WTC11 (cell line): ENCODE measurements at regions not wholly inside any gene's neighbourhood (a gene's known extent, or its start where the extent isn't known, plus 50 kb on each side); places are given as distances from the start of the nearest gene placed in this dataset.

Source experiments
- ATAC-seq: fragments of 200-7000 bp; cut with Tn5 transposase; 2 replicates; pipeline ENCODE4 v1.10.0; 2021; ENCODE audit warnings: mild to moderate bottlenecking, moderate library complexity
- CTCF ChIA-PET: fragments of 300-600 bp; sonication (Branson Sonifier 250); formaldehyde crosslinking; loops from one replicate; lab custom pipeline; 2021; ENCODE audit warnings: antibody characterized with exemption; lab: Charles Lee
- POLR2A ChIA-PET: fragments of 350-600 bp; sonication (Branson Sonifier 250); formaldehyde crosslinking; loops from one replicate; lab custom pipeline; 2021; ENCODE audit warnings: antibody characterized with exemption; lab: Charles Lee
- DNase-seq: peaks from one replicate; pipeline ENCODE4 v3.0.0; 2021; ENCODE audit warnings: low spot score
- H3K27ac Mint-ChIP-seq: 2 replicates; pipeline ENCODE4 v1.8.0; 2021; ENCODE audit warnings: mixed read lengths
- H3K27me3 Mint-ChIP-seq: 2 replicates; pipeline ENCODE4 v1.8.0; 2021; ENCODE audit warnings: low read depth, mild to moderate bottlenecking, moderate library complexity, mixed read lengths
- H3K36me3 Mint-ChIP-seq: 2 replicates; pipeline ENCODE4 v1.8.0; 2021; ENCODE audit warnings: mixed read lengths
- H3K4me1 Mint-ChIP-seq: 2 replicates; pipeline ENCODE4 v1.8.0; 2022; ENCODE audit warnings: mixed read lengths
- H3K4me3 Mint-ChIP-seq: 2 replicates; pipeline ENCODE4 v1.8.0; 2021; ENCODE audit warnings: mild to moderate bottlenecking, moderate library complexity, mixed read lengths
- H3K9me3 Mint-ChIP-seq: 2 replicates; pipeline ENCODE4 v1.8.0; 2021; ENCODE audit warnings: mixed read lengths
- FOXK1 ChIP-seq: sonication (generic); formaldehyde crosslinking; IDR thresholded peaks from 2 replicates; pipeline ENCODE4 v1.8.0; 2022; ENCODE audit warnings: mild to moderate bottlenecking, moderate library complexity, missing genetic modification reagents
- NFE2L1 ChIP-seq: sonication (generic); formaldehyde crosslinking; IDR thresholded peaks from 2 replicates; pipeline ENCODE4 v1.8.1; 2023; ENCODE audit warnings: missing genetic modification reagents
- NR2C2 ChIP-seq: sonication (generic); formaldehyde crosslinking; IDR thresholded peaks from 2 replicates; pipeline ENCODE4 v1.8.0; 2022; ENCODE audit warnings: mild to moderate bottlenecking, missing genetic modification reagents
- NR3C1 ChIP-seq: sonication (generic); formaldehyde crosslinking; conservative IDR thresholded peaks from 2 replicates; pipeline ENCODE4 v1.8.1; 2023; ENCODE audit warnings: low read depth, mild to moderate bottlenecking, missing genetic modification reagents
- RORB ChIP-seq: fragments of 250-450 bp; sonication (Bioruptor Pico); IDR thresholded peaks from 2 replicates; pipeline ENCODE4 v1.9.0; 2021; ENCODE audit warnings: mild to moderate bottlenecking
- SP1 ChIP-seq: sonication (generic); formaldehyde crosslinking; conservative IDR thresholded peaks from 2 replicates; pipeline ENCODE4 v1.8.1; 2022; ENCODE audit warnings: missing genetic modification reagents
- TEAD1 ChIP-seq: sonication (generic); formaldehyde crosslinking; IDR thresholded peaks from 2 replicates; pipeline ENCODE4 v1.8.0; 2022; ENCODE audit warnings: mild to moderate bottlenecking, missing genetic modification reagents
- ZBTB21 ChIP-seq: sonication (generic); formaldehyde crosslinking; IDR thresholded peaks from 2 replicates; pipeline ENCODE4 v1.8.1; 2023; ENCODE audit warnings: mild to moderate bottlenecking, missing genetic modification reagents, borderline replicate concordance
- ZNF138 ChIP-seq: sonication (generic); formaldehyde crosslinking; conservative IDR thresholded peaks from 2 replicates; pipeline ENCODE4 v1.8.1; 2022; ENCODE audit warnings: mild to moderate bottlenecking, moderate library complexity, missing genetic modification reagents
- ZNF232 ChIP-seq: sonication (generic); formaldehyde crosslinking; IDR thresholded peaks from 2 replicates; pipeline ENCODE4 v1.8.0; 2022; ENCODE audit warnings: mild to moderate bottlenecking, missing genetic modification reagents
- ZNF317 ChIP-seq: sonication (generic); formaldehyde crosslinking; IDR thresholded peaks from 2 replicates; pipeline ENCODE4 v1.8.1; 2023; ENCODE audit warnings: low read depth, mild to moderate bottlenecking, moderate library complexity, missing genetic modification reagents, borderline replicate concordance
- ZNF671 ChIP-seq: fragments of 250-450 bp; sonication (Bioruptor Pico); IDR thresholded peaks from 2 replicates; pipeline ENCODE4 v1.8.0; 2021; ENCODE audit warnings: mild to moderate bottlenecking
- TF ChIP-seq, protein P1 (sequence below): sonication (generic); formaldehyde crosslinking; IDR thresholded peaks from 2 replicates; pipeline ENCODE4 v1.8.0; 2022; ENCODE audit warnings: mild to moderate bottlenecking, missing genetic modification reagents
- TF ChIP-seq, protein P2 (sequence below): sonication (generic); formaldehyde crosslinking; IDR thresholded peaks from 2 replicates; pipeline ENCODE4 v1.8.0; 2023; ENCODE audit warnings: missing genetic modification reagents, mild to moderate bottlenecking, borderline replicate concordance
- TF ChIP-seq, protein P3 (sequence below): fragments of 250-450 bp; sonication (Bioruptor Pico); IDR thresholded peaks from 2 replicates; pipeline ENCODE4 v1.8.0; 2021; ENCODE audit warnings: mild to moderate bottlenecking
- TF ChIP-seq, protein P4 (sequence below): fragments of 250-450 bp; sonication (Bioruptor Pico); conservative IDR thresholded peaks from 2 replicates; pipeline ENCODE4 v1.9.0; 2021; ENCODE audit warnings: mild to moderate bottlenecking
- TF ChIP-seq, protein P5 (sequence below): sonication (generic); formaldehyde crosslinking; conservative IDR thresholded peaks from 2 replicates; pipeline ENCODE4 v1.8.1; 2022; ENCODE audit warnings: mild to moderate bottlenecking, missing genetic modification reagents
- TF ChIP-seq, protein P6 (sequence below): sonication (generic); formaldehyde crosslinking; IDR thresholded peaks from 2 replicates; pipeline ENCODE4 v1.8.0; 2023; ENCODE audit warnings: mild to moderate bottlenecking, missing genetic modification reagents
- TF ChIP-seq, protein P7 (sequence below): fragments of 250-450 bp; sonication (Bioruptor Pico); IDR thresholded peaks from 2 replicates; pipeline ENCODE4 v1.9.0; 2021; ENCODE audit warnings: mild to moderate bottlenecking

DNA sequence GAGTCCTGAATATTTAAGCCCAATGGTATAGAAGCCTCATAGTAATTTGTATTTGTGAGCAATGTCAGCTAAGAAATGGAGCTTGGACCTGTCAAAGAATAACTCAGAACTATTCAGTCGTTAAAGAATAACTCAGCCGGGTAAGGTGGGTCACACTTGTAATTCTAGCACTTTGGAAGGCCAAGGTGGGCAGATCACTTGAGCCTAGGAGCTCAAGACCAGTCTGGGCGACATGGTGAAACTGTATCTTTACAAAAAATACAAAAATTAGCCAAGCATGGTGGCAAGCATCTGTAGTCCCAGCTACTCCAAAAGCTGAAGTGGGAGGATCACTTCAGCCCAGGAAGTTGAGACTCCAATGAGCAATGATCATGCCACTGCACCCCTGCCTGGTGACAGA is 1526.5 kb downstream of the LRRC4C start:
- peaks cover 9% of the 10 kb centered on the region for H3K27me3 Mint-ChIP-seq
- DNase-seq, result no peak
- POLR2A ChIA-PET, result no interaction called here
- H3K36me3 Mint-ChIP-seq, result peaks cover 48% of the 10 kb centered on the region
- CTCF ChIA-PET, result no interaction called here
- no peak overlapping the region for H3K27ac Mint-ChIP-seq
- no peaks in the 10 kb centered on the region for H3K4me1 Mint-ChIP-seq
- ATAC-seq, result no peak
- TF ChIP-seq SP1 (CRISPR knock-in tag) (no peak), ZNF671 (CRISPR knock-in tag) (no peak), ZNF138 (CRISPR knock-in tag) (no peak), TEAD1 (CRISPR knock-in tag) (no peak), RORB (CRISPR knock-in tag) (no peak), ZNF232 (CRISPR knock-in tag) (no peak), FOXK1 (CRISPR knock-in tag) (no peak)
- TF ChIP-seq, protein P1, sequence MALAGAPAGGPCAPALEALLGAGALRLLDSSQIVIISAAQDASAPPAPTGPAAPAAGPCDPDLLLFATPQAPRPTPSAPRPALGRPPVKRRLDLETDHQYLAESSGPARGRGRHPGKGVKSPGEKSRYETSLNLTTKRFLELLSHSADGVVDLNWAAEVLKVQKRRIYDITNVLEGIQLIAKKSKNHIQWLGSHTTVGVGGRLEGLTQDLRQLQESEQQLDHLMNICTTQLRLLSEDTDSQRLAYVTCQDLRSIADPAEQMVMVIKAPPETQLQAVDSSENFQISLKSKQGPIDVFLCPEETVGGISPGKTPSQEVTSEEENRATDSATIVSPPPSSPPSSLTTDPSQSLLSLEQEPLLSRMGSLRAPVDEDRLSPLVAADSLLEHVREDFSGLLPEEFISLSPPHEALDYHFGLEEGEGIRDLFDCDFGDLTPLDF (CRISPR knock-in tag), result no peak
- TF ChIP-seq, protein P2, sequence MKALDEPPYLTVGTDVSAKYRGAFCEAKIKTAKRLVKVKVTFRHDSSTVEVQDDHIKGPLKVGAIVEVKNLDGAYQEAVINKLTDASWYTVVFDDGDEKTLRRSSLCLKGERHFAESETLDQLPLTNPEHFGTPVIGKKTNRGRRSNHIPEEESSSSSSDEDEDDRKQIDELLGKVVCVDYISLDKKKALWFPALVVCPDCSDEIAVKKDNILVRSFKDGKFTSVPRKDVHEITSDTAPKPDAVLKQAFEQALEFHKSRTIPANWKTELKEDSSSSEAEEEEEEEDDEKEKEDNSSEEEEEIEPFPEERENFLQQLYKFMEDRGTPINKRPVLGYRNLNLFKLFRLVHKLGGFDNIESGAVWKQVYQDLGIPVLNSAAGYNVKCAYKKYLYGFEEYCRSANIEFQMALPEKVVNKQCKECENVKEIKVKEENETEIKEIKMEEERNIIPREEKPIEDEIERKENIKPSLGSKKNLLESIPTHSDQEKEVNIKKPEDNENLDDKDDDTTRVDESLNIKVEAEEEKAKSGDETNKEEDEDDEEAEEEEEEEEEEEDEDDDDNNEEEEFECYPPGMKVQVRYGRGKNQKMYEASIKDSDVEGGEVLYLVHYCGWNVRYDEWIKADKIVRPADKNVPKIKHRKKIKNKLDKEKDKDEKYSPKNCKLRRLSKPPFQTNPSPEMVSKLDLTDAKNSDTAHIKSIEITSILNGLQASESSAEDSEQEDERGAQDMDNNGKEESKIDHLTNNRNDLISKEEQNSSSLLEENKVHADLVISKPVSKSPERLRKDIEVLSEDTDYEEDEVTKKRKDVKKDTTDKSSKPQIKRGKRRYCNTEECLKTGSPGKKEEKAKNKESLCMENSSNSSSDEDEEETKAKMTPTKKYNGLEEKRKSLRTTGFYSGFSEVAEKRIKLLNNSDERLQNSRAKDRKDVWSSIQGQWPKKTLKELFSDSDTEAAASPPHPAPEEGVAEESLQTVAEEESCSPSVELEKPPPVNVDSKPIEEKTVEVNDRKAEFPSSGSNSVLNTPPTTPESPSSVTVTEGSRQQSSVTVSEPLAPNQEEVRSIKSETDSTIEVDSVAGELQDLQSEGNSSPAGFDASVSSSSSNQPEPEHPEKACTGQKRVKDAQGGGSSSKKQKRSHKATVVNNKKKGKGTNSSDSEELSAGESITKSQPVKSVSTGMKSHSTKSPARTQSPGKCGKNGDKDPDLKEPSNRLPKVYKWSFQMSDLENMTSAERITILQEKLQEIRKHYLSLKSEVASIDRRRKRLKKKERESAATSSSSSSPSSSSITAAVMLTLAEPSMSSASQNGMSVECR, result no peak
- TF ChIP-seq, protein P3, sequence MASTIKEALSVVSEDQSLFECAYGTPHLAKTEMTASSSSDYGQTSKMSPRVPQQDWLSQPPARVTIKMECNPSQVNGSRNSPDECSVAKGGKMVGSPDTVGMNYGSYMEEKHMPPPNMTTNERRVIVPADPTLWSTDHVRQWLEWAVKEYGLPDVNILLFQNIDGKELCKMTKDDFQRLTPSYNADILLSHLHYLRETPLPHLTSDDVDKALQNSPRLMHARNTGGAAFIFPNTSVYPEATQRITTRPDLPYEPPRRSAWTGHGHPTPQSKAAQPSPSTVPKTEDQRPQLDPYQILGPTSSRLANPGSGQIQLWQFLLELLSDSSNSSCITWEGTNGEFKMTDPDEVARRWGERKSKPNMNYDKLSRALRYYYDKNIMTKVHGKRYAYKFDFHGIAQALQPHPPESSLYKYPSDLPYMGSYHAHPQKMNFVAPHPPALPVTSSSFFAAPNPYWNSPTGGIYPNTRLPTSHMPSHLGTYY, result no peak
- TF ChIP-seq, protein P4, sequence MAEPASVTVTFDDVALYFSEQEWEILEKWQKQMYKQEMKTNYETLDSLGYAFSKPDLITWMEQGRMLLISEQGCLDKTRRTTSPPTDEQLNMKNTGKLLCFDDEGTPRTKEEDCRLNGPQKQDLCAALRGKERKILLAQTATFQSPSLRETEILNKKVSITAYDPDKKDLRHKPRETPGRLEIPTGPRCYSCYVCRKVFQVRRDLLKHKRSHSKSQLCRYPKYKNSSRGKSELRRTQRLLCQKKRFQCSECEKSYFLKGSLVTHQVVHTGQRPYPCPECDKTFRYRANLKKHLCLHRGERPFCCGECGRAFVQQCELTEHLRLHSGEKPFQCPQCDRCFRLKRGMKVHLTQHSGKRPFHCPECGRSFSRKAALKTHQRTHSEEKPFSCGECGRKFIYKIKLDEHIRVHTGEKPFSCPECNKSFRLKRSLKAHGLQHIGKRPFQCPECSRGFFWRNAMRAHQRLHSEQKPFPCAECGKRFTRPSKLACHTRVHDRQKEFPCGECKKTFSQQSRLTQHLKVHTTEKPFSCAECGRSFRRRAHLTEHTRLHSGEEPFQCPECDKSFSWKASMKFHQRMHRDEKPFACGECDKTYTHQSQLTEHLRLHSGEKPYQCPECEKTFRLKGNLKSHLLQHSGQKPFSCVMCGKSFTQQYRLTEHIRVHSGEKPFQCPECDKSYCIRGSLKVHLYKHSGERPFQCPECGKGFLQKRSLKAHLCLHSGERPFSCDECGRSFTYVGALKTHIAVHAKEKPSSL (CRISPR knock-in tag), result no peak
- TF ChIP-seq, protein P5, sequence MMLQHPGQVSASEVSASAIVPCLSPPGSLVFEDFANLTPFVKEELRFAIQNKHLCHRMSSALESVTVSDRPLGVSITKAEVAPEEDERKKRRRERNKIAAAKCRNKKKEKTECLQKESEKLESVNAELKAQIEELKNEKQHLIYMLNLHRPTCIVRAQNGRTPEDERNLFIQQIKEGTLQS (CRISPR knock-in tag), result no peak
- no peak overlapping the region for H3K4me3 Mint-ChIP-seq
- H3K9me3 Mint-ChIP-seq, result peaks cover 55% of the 10 kb centered on the region

DNA sequence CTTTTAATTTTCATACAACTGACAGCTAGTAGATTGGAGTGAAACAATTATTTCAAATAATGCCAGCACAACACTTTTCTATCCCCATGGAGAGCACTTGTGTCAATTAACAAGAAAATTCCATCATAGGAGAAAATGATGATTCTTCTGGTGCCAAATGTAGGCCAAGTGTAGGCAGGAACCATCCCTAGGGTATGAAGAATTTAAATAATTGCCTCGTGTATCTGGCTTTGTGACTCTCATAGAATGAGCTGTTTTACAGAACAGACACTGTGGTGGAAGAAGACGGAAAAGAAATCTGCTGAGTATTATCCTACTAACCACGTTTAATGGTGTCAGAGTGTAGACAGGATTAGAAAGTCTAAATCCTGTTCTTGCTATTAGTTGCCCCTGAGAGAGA is 1542.2 kb downstream of the LRRC4C start:
- no peak for ATAC-seq
- H3K4me3 Mint-ChIP-seq, result no peak overlapping the region
- TF ChIP-seq ZBTB21 (no peak), ZNF317 (CRISPR knock-in tag) (no peak), NR3C1 (CRISPR knock-in tag) (no peak), ZNF232 (CRISPR knock-in tag) (no peak), NR2C2 (no peak), NFE2L1 (CRISPR knock-in tag) (no peak)
- TF ChIP-seq, protein P1 (CRISPR knock-in tag), result no peak
- TF ChIP-seq, protein P6, sequence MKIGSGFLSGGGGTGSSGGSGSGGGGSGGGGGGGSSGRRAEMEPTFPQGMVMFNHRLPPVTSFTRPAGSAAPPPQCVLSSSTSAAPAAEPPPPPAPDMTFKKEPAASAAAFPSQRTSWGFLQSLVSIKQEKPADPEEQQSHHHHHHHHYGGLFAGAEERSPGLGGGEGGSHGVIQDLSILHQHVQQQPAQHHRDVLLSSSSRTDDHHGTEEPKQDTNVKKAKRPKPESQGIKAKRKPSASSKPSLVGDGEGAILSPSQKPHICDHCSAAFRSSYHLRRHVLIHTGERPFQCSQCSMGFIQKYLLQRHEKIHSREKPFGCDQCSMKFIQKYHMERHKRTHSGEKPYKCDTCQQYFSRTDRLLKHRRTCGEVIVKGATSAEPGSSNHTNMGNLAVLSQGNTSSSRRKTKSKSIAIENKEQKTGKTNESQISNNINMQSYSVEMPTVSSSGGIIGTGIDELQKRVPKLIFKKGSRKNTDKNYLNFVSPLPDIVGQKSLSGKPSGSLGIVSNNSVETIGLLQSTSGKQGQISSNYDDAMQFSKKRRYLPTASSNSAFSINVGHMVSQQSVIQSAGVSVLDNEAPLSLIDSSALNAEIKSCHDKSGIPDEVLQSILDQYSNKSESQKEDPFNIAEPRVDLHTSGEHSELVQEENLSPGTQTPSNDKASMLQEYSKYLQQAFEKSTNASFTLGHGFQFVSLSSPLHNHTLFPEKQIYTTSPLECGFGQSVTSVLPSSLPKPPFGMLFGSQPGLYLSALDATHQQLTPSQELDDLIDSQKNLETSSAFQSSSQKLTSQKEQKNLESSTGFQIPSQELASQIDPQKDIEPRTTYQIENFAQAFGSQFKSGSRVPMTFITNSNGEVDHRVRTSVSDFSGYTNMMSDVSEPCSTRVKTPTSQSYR (CRISPR knock-in tag), result no peak
- TF ChIP-seq, protein P7, sequence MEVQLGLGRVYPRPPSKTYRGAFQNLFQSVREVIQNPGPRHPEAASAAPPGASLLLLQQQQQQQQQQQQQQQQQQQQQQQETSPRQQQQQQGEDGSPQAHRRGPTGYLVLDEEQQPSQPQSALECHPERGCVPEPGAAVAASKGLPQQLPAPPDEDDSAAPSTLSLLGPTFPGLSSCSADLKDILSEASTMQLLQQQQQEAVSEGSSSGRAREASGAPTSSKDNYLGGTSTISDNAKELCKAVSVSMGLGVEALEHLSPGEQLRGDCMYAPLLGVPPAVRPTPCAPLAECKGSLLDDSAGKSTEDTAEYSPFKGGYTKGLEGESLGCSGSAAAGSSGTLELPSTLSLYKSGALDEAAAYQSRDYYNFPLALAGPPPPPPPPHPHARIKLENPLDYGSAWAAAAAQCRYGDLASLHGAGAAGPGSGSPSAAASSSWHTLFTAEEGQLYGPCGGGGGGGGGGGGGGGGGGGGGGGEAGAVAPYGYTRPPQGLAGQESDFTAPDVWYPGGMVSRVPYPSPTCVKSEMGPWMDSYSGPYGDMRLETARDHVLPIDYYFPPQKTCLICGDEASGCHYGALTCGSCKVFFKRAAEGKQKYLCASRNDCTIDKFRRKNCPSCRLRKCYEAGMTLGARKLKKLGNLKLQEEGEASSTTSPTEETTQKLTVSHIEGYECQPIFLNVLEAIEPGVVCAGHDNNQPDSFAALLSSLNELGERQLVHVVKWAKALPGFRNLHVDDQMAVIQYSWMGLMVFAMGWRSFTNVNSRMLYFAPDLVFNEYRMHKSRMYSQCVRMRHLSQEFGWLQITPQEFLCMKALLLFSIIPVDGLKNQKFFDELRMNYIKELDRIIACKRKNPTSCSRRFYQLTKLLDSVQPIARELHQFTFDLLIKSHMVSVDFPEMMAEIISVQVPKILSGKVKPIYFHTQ (CRISPR knock-in tag), result no peak
- TF ChIP-seq, all 79 proteins: peak for 0
- POLR2A ChIA-PET, result no interaction called here
- no peak overlapping the region for H3K27ac Mint-ChIP-seq
- H3K27me3 Mint-ChIP-seq, result peaks cover 7% of the 10 kb centered on the region; the same call in 1 of the 2 replicates
- CTCF ChIA-PET, result no interaction called here
- no peaks in the 10 kb centered on the region for H3K4me1 Mint-ChIP-seq
- peaks cover 48% of the 10 kb centered on the region for H3K36me3 Mint-ChIP-seq
- peaks cover 68% of the 10 kb centered on the region for H3K9me3 Mint-ChIP-seq
- DNase-seq, result no peak
